SU-DHL-6 (cell line): ENCODE measurements at regions not wholly inside any gene's neighbourhood (a gene's known extent, or its start where the extent isn't known, plus 50 kb on each side); places are given as distances from the start of the nearest gene placed in this dataset.

Source experiments
- CTCF ChIP-seq: fragments of 200-600 bp; sonication (generic); IDR thresholded peaks from one replicate; pipeline ENCODE4 v1.5.1; 2017; ENCODE audit warnings: antibody characterized with exemption, mild to moderate bottlenecking, low read length, moderate library complexity; ENCODE audit not compliant: insufficient read depth, poor library complexity, severe bottlenecking
- EZH2phosphoT487 ChIP-seq: fragments of 200-600 bp; sonication (generic), shearing (Covaris generic); conservative IDR thresholded peaks from 2 replicates; pipeline ENCODE4 v1.6.1; 2018; ENCODE audit warnings: mild to moderate bottlenecking, antibody characterized with exemption, low read length, moderate library complexity, mixed read lengths

DNA sequence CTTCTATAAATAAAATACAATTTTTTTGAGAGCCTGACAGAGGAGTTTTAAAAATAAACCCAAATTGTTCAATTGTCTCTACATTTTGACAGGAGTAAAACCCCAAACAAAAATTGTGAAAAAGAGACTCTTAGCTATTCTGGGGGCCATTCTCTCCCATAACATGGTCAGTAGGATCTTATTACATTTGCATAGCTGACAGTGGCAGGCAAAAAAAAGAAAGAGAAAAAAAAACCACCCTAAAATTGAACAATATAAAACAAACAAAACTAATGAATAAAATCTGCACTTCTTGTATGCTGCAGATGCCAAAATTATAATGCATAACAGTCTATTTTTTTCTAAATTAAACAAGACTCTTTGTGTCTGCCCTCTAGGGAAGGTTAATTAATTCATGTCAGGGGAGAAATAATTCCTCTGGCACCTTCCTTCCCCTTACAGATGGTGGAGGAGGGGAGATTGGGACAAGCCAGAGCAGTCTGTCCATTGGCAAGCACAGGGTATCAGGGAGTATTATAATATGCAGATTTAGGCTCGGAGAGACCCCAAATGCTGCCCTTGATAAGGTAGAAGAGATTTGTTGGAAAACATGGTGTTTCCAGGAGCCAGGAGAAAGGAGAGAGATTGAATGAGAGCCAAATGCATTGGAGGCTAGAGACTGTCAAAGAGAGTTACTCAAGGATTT lies 79.7 kb upstream of the CDH6 start:
- TF ChIP-seq CTCF (no peak), EZH2phosphoT487 (no peak)
